CD14-positive monocyte (primary cell): ENCODE measurements at regions not wholly inside any gene's neighbourhood (a gene's known extent, or its start where the extent isn't known, plus 50 kb on each side); places are given as distances from the start of the nearest gene placed in this dataset.

Experiments used
- DNase-seq, 3 donors: peaks; one replicate each; pipeline ENCODE4 v3.0.0-alpha.2; 2011 to 2022
- H2AFZ ChIP-seq: 2 replicates; pipeline ENCODE4 v1.6.0; 2012; ENCODE audit warnings: mild to moderate bottlenecking, low read depth, low read length, inconsistent platforms; ENCODE audit not compliant: insufficient read depth, poor library complexity, severe bottlenecking
- H3K27ac ChIP-seq, 2 donors: 1 replicate in 1 of 2; 2 replicates in 1 of 2; pipeline ENCODE4 v1.5.1; 2012 to 2013; ENCODE audit warnings: low read length in 2 of 2, control low read depth in 1 of 2, inconsistent platforms in 1 of 2, low read depth in 1 of 2, mild to moderate bottlenecking in 1 of 2
- H3K27me3 ChIP-seq, 2 donors: one replicate each; pipeline versions ENCODE4 v1.6.0 to v1.6.1; 2011 to 2013; ENCODE audit warnings: low read length in 2 of 2; ENCODE audit not compliant: control insufficient read depth in 2 of 2, insufficient read depth in 2 of 2
- H3K36me3 ChIP-seq, 2 donors: replicated peaks in 1 of 2; 1 replicate in 1 of 2; 2 replicates in 1 of 2; pipeline versions ENCODE4 v1.5.1 to v1.6.1; 2012 to 2013; ENCODE audit warnings: low read length in 2 of 2, control low read depth in 1 of 2, inconsistent platforms in 1 of 2, mild to moderate bottlenecking in 1 of 2; ENCODE audit not compliant: insufficient read depth in 2 of 2, control insufficient read depth in 1 of 2
- H3K4me1 ChIP-seq, 2 donors: 1 replicate in 1 of 2; 2 replicates in 1 of 2; pipeline versions ENCODE4 v1.5.1 to v1.6.1; 2012 to 2013; ENCODE audit warnings: low read length in 2 of 2, control low read depth in 1 of 2, inconsistent platforms in 1 of 2, mild to moderate bottlenecking in 1 of 2, moderate library complexity in 1 of 2; ENCODE audit not compliant: insufficient read depth in 2 of 2, control insufficient read depth in 1 of 2
- H3K4me2 ChIP-seq: replicated peaks from 2 replicates; pipeline ENCODE3; 2012; ENCODE audit warnings: low read length, moderate library complexity, mild to moderate bottlenecking; ENCODE audit not compliant: poor library complexity, severe bottlenecking; ENCODE audit errors: extremely low read depth
- H3K4me3 ChIP-seq, 3 experiments: fragments of 200-600 bp in 1 of 3; sonication (generic) in 1 of 3; replicated peaks in 1 of 3; 1 replicate in 2 of 3; 2 replicates in 1 of 3; pipeline ENCODE4 v1.5.1; 2011 to 2013; ENCODE audit warnings: low read length in 3 of 3, mild to moderate bottlenecking in 3 of 3, control low read depth in 2 of 3, low read depth in 2 of 3, inconsistent platforms in 1 of 3, moderate library complexity in 1 of 3
- H3K79me2 ChIP-seq: 2 replicates; pipeline ENCODE4 v1.6.0; 2012; ENCODE audit warnings: mild to moderate bottlenecking, control low read depth, inconsistent platforms, low read length, moderate library complexity; ENCODE audit not compliant: insufficient read depth
- H3K9ac ChIP-seq: 2 replicates; pipeline ENCODE4 v1.6.0; 2017; ENCODE audit warnings: low read length, mild to moderate bottlenecking; ENCODE audit not compliant: insufficient read depth, poor library complexity, severe bottlenecking
- H3K9me3 ChIP-seq, 2 donors: replicated peaks in 1 of 2; 1 replicate in 1 of 2; 2 replicates in 1 of 2; pipeline versions ENCODE4 v1.5.1 to v1.6.1; 2012 to 2013; ENCODE audit warnings: low read length in 2 of 2, control low read depth in 1 of 2; ENCODE audit not compliant: control insufficient read depth in 1 of 2, insufficient read depth in 1 of 2
- H4K20me1 ChIP-seq: 2 replicates; pipeline ENCODE4 v1.6.0; 2012; ENCODE audit warnings: mild to moderate bottlenecking, low read length, control low read depth, moderate library complexity; ENCODE audit not compliant: insufficient read depth
- H3K27ac Mint-ChIP-seq, 7 donors: one replicate each; pipeline ENCODE4 v1.8.0; 2020; ENCODE audit warnings: mild to moderate bottlenecking in 7 of 7, mixed read lengths in 7 of 7, moderate library complexity in 6 of 7, inconsistent platforms in 2 of 7
- H3K27me3 Mint-ChIP-seq, 3 donors: one replicate each; pipeline ENCODE4 v1.8.0; 2021 to 2022; ENCODE audit warnings: low read depth in 3 of 3, mild to moderate bottlenecking in 3 of 3, mixed read lengths in 3 of 3, moderate library complexity in 3 of 3, inconsistent platforms in 1 of 3
- H3K36me3 Mint-ChIP-seq, 2 donors: one replicate each; pipeline ENCODE4 v1.8.0; 2020; ENCODE audit warnings: mixed read lengths in 2 of 2, inconsistent platforms in 1 of 2, mild to moderate bottlenecking in 1 of 2
- H3K4me1 Mint-ChIP-seq: one replicate; pipeline ENCODE4 v1.8.0; 2020; ENCODE audit warnings: mild to moderate bottlenecking, mixed read lengths
- H3K4me3 Mint-ChIP-seq, 2 donors: one replicate each; pipeline ENCODE4 v1.8.0; 2020; ENCODE audit warnings: mild to moderate bottlenecking in 2 of 2, mixed read lengths in 2 of 2, moderate library complexity in 1 of 2
- H3K9me3 Mint-ChIP-seq, 7 donors: one replicate each; pipeline ENCODE4 v1.8.0; 2020 to 2022; ENCODE audit warnings: mixed read lengths in 7 of 7, mild to moderate bottlenecking in 6 of 7, moderate library complexity in 6 of 7, inconsistent platforms in 2 of 7
- CTCF ChIP-seq: fragments of 200-600 bp; IDR thresholded peaks from one replicate; pipeline ENCODE4 v1.8.0; 2022; ENCODE audit warnings: antibody characterized with exemption, mild to moderate bottlenecking
- WGBS: methylation state at CpG from one replicate; pipeline ENCODE4 v1.1.5; 2013; ENCODE audit warnings: missing lambda C conversion rate; ENCODE audit not compliant: insufficient coverage; 5-methylcytosine and 5-hydroxymethylcytosine counted together
- intact Hi-C, 2 donors: fragments of 100-400 bp; cut with micrococcal nuclease; formaldehyde crosslinking; loops; one replicate each; pipeline versions ENCODE4 v1.15.0 to v1.15.1; 2023

- H2AFZ ChIP-seq = no peak overlapping the region
- H3K9me3 ChIP-seq = no peaks in the 10 kb centered on the region
- peaks cover 0 to 5% (median 2%) of the 10 kb centered on the region in 7 donors for H3K9me3 Mint-ChIP-seq
- H3K27me3 ChIP-seq = no peaks in the 10 kb centered on the region
- no peaks in the 10 kb centered on the region for H3K36me3 Mint-ChIP-seq
- no peak for TF ChIP-seq CTCF
- no peaks in the 10 kb centered on the region for H3K4me1 ChIP-seq
- no peaks in the 10 kb centered on the region for H3K4me1 Mint-ChIP-seq
- H3K27ac ChIP-seq = no peak overlapping the region
- intact Hi-C loops = no loop called here
- 69% methylated on average over 10 of the region's 10 CpGs for WGBS
- no peak for DNase-seq
- no peak overlapping the region for H3K9ac ChIP-seq
- H3K79me2 ChIP-seq = no peaks in the 10 kb centered on the region
- H3K27ac Mint-ChIP-seq = peak overlapping the region in 1 of 7 donors; percentile 57
- H3K27me3 Mint-ChIP-seq = peaks cover 1 to 4% (median 3%) of the 10 kb centered on the region in 3 donors
- no peak overlapping the region for H3K4me3 ChIP-seq
- H3K36me3 ChIP-seq = no peaks in the 10 kb centered on the region
- peak overlapping the region in 1 of 2 donors; percentile 40 for H3K4me3 Mint-ChIP-seq
- H4K20me1 ChIP-seq = no peaks in the 10 kb centered on the region
- H3K4me2 ChIP-seq = no peak overlapping the region
These were observed 223.7 kb upstream of the DYNLRB2 start for GRCh38 chr16:80317116-80317515.

- Histone ChIP-seq H3K27ac (no peak overlapping the region), H3K9me3 (peaks cover 0 to 2% of the 10 kb centered on the region in 2 donors), H3K4me1 (no peaks in the 10 kb centered on the region), H3K36me3 (no peaks in the 10 kb centered on the region), H3K27me3 (no peaks in the 10 kb centered on the region), H3K4me2 (no peak overlapping the region), H4K20me1 (no peaks in the 10 kb centered on the region), H3K79me2 (no peaks in the 10 kb centered on the region), H2AFZ (no peak overlapping the region), H3K4me3 (no peak overlapping the region), H3K9ac (no peak overlapping the region)
- intact Hi-C loops = no loop called here
- Mint-ChIP-seq H3K4me3 (no peak overlapping the region), H3K4me1 (no peaks in the 10 kb centered on the region), H3K36me3 (no peaks in the 10 kb centered on the region), H3K27me3 (no peaks in the 10 kb centered on the region), H3K27ac (no peak overlapping the region), H3K9me3 (peaks cover 0 to 11% (median 6%) of the 10 kb centered on the region in 7 donors)
- no peak for TF ChIP-seq CTCF
- 71% methylated on average over 4 of the region's 4 CpGs for WGBS
- no peak for DNase-seq
These were observed 226.8 kb upstream of the DYNLRB2 start for GRCh38 chr16:80314042-80314441.
